OCI-LY3 (cell line): ENCODE measurements at regions not wholly inside any gene's neighbourhood (a gene's known extent, or its start where the extent isn't known, plus 50 kb on each side); places are given as distances from the start of the nearest gene placed in this dataset.

Source experiments
- CTCF ChIP-seq: fragments of 200-600, 300-600 bp; sonication (generic); IDR thresholded peaks from 2 replicates; pipeline ENCODE4 v1.5.1; 2014; ENCODE audit warnings: antibody characterized with exemption, low read length, low read depth
- EZH2phosphoT487 ChIP-seq: fragments of 200-600 bp; shearing (Covaris generic); IDR thresholded peaks from 2 replicates; pipeline ENCODE4 v1.6.1; 2018; ENCODE audit warnings: antibody characterized with exemption, mixed run types, low read depth

DNA sequence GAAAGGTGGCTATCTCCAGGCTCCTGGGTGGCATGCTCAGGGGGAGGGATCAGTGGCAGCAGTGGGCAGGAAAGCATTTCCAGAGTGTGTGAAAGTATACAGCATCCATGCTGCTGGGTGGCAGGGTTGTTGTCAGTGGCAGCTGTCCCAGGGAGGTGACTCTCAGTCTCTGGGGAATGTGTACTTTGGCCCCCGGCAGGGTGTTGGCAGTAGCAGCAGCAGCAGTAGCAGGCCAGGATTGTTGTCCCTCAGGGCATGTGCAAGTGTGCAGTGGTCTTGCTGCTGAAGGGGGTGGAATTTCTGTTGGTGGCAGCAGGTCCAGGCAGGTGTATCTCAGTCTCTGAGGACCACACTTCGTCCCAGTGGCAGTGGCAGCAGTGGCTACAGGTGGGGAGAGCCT lies 71.7 kb upstream of the GUCA2B start:
- TF ChIP-seq CTCF (no peak), EZH2phosphoT487 (no peak)
